Hepatocyte (in vitro differentiated cells): ENCODE measurements at regions not wholly inside any gene's neighbourhood (a gene's known extent, or its start where the extent isn't known, plus 50 kb on each side); places are given as distances from the start of the nearest gene placed in this dataset.

Source experiments
- CTCF ChIP-seq: fragments of 200-600 bp; sonication (generic); IDR thresholded peaks from 2 replicates; pipeline ENCODE4 v1.5.1; 2016; ENCODE audit warnings: antibody characterized with exemption, mild to moderate bottlenecking; ENCODE audit not compliant: poor library complexity
- EZH2phosphoT487 ChIP-seq: fragments of 200-600 bp; sonication (generic); IDR thresholded peaks from one replicate; pipeline ENCODE4 v1.6.1; 2018; ENCODE audit warnings: antibody characterized with exemption, mild to moderate bottlenecking, low read depth, moderate library complexity; ENCODE audit not compliant: unreplicated experiment, severe bottlenecking

DNA sequence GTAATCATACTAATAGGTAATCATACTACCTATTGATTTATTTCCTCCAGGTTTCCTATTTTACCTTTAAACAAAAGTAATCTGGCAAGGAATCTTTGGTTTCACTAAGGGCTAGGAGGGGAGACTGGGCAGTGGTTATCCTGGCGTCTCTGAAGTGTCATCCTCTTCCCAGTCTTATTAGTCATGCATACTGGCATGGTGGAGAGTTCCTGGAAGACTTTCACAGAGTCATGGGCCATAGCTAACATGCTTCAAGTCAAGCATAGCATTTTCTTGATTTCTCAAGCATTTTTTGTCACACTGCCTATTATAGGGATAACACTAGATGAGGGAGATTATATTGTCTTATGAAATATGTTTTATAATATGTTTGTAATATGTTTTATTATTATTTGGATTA is 64.0 kb upstream of the ASB17 start:
- TF ChIP-seq CTCF: no peak
- no peak for TF ChIP-seq EZH2phosphoT487
